ENCODE measurements at regions not wholly inside any gene's neighbourhood (a gene's known extent, or its start where the extent isn't known, plus 50 kb on each side); places are given as distances from the start of the nearest gene placed in this dataset.

GRCh38 chr7:53947732-53948131, 594.4 kb upstream of the VSTM2A start:
- H4K20me1 ChIP-seq (ENCODE audit: insufficient read depth): no peaks in the 10 kb centered on the region
- H3K79me2 ChIP-seq (ENCODE audit: insufficient read depth, low read depth): no peaks in the 10 kb centered on the region
- no peaks in the 10 kb centered on the region for H3K36me3 ChIP-seq (ENCODE audit: insufficient read depth)
- H3K4me3 ChIP-seq (IDR thresholded peaks at IDR 0.05; ENCODE audit: insufficient read depth, low read depth, low read length): no peak overlapping the region
- H2AFZ ChIP-seq (ENCODE audit: low read depth): no peak overlapping the region
- TF ChIP-seq CTCF (conservative IDR thresholded peaks at IDR 0.05; ENCODE audit: low read depth, low read length): no peak
- no peaks in the 10 kb centered on the region for H3K27me3 ChIP-seq (ENCODE audit: insufficient read depth, low read depth)
- H3K9ac ChIP-seq: no peak overlapping the region
- H3K27ac ChIP-seq: no peak overlapping the region
- no peak overlapping the region for H3K4me2 ChIP-seq
- H3K4me1 ChIP-seq (ENCODE audit: low read depth, poor library complexity, severe bottlenecking): no peaks in the 10 kb centered on the region

GRCh38 chr7:53965716-53966115, 576.5 kb upstream of the VSTM2A start:
- H3K79me2 ChIP-seq (ENCODE audit: insufficient read depth, low read depth): no peaks in the 10 kb centered on the region
- TF ChIP-seq CTCF (conservative IDR thresholded peaks at IDR 0.05; ENCODE audit: low read depth, low read length): no peak
- no peaks in the 10 kb centered on the region for H3K36me3 ChIP-seq (ENCODE audit: insufficient read depth)
- no peak overlapping the region for H2AFZ ChIP-seq (ENCODE audit: low read depth)
- no peaks in the 10 kb centered on the region for H4K20me1 ChIP-seq (ENCODE audit: insufficient read depth)
- no peaks in the 10 kb centered on the region for H3K4me1 ChIP-seq (ENCODE audit: low read depth, poor library complexity, severe bottlenecking)
- no peak overlapping the region for H3K9ac ChIP-seq
- no peak overlapping the region for H3K27ac ChIP-seq
- no peak overlapping the region for H3K4me3 ChIP-seq (IDR thresholded peaks at IDR 0.05; ENCODE audit: insufficient read depth, low read depth, low read length)
- no peaks in the 10 kb centered on the region for H3K27me3 ChIP-seq (ENCODE audit: insufficient read depth, low read depth)
- H3K4me2 ChIP-seq: no peak overlapping the region

- H3K4me2 ChIP-seq: no peak overlapping the region
- H3K4me1 ChIP-seq (ENCODE audit: low read depth, poor library complexity, severe bottlenecking): no peaks in the 10 kb centered on the region
- H2AFZ ChIP-seq (ENCODE audit: low read depth): no peak overlapping the region
- no peak overlapping the region for H3K27ac ChIP-seq
- no peaks in the 10 kb centered on the region for H4K20me1 ChIP-seq (ENCODE audit: insufficient read depth)
- H3K27me3 ChIP-seq (ENCODE audit: insufficient read depth, low read depth): no peaks in the 10 kb centered on the region
- no peak overlapping the region for H3K9ac ChIP-seq
- no peaks in the 10 kb centered on the region for H3K79me2 ChIP-seq (ENCODE audit: insufficient read depth, low read depth)
- no peak for TF ChIP-seq CTCF (conservative IDR thresholded peaks at IDR 0.05; ENCODE audit: low read depth, low read length)
- no peaks in the 10 kb centered on the region for H3K36me3 ChIP-seq (ENCODE audit: insufficient read depth)
- H3K4me3 ChIP-seq (IDR thresholded peaks at IDR 0.05; ENCODE audit: insufficient read depth, low read depth, low read length): no peak overlapping the region
Measured at GRCh38 chr7:53983480-53983879, 558.7 kb upstream of the VSTM2A start.

GRCh38 chr7:53984776-53985175, 557.4 kb upstream of the VSTM2A start:
- Histone ChIP-seq H2AFZ (ENCODE audit: low read depth) (no peak overlapping the region), H3K4me2 (no peak overlapping the region), H3K4me3 (IDR thresholded peaks at IDR 0.05; ENCODE audit: insufficient read depth, low read depth, low read length) (no peak overlapping the region), H3K4me1 (ENCODE audit: low read depth, poor library complexity, severe bottlenecking) (no peaks in the 10 kb centered on the region), H4K20me1 (ENCODE audit: insufficient read depth) (no peaks in the 10 kb centered on the region), H3K27me3 (ENCODE audit: insufficient read depth, low read depth) (no peaks in the 10 kb centered on the region), H3K36me3 (ENCODE audit: insufficient read depth) (no peaks in the 10 kb centered on the region), H3K79me2 (ENCODE audit: insufficient read depth, low read depth) (no peaks in the 10 kb centered on the region), H3K9ac (no peak overlapping the region), H3K27ac (no peak overlapping the region)
- no peak for TF ChIP-seq CTCF (conservative IDR thresholded peaks at IDR 0.05; ENCODE audit: low read depth, low read length)

GRCh38 chr7:53988376-53988775, 553.8 kb upstream of the VSTM2A start:
- Histone ChIP-seq H3K4me2 (no peak overlapping the region), H3K79me2 (ENCODE audit: insufficient read depth, low read depth) (no peaks in the 10 kb centered on the region), H3K4me1 (ENCODE audit: low read depth, poor library complexity, severe bottlenecking) (no peaks in the 10 kb centered on the region), H4K20me1 (ENCODE audit: insufficient read depth) (no peaks in the 10 kb centered on the region), H3K27me3 (ENCODE audit: insufficient read depth, low read depth) (no peaks in the 10 kb centered on the region), H3K27ac (no peak overlapping the region), H3K4me3 (IDR thresholded peaks at IDR 0.05; ENCODE audit: insufficient read depth, low read depth, low read length) (no peak overlapping the region), H3K36me3 (ENCODE audit: insufficient read depth) (no peaks in the 10 kb centered on the region), H3K9ac (no peak overlapping the region), H2AFZ (ENCODE audit: low read depth) (no peak overlapping the region)
- TF ChIP-seq CTCF (conservative IDR thresholded peaks at IDR 0.05; ENCODE audit: low read depth, low read length): no peak

Data from KMS-11 (cell line).